B cell (primary cell): ENCODE measurements at regions not wholly inside any gene's neighbourhood (a gene's known extent, or its start where the extent isn't known, plus 50 kb on each side); places are given as distances from the start of the nearest gene placed in this dataset.
"Not testable (repeated sequence)": the region's sequence is repeated elsewhere in the genome, so short reads cannot be mapped to it uniquely, and the experiment has no call there.

Experiments
- ATAC-seq: fragments of 200-7000 bp; cut with Tn5 transposase; one replicate; pipeline ENCODE4 v1.10.0; 2021; ENCODE audit warnings: low read depth, mild to moderate bottlenecking, moderate number of reproducible peaks, moderate library complexity
- CTCF ChIA-PET: fragments of 350-600 bp; sonication (Branson Sonifier 250); formaldehyde crosslinking; loops from one replicate; lab custom pipeline; 2021; ENCODE audit warnings: antibody characterized with exemption, inconsistent platforms; lab: Charles Lee
- POLR2A ChIA-PET: fragments of 350-600 bp; sonication (Branson Sonifier 250); formaldehyde crosslinking; loops from one replicate; lab custom pipeline; 2021; ENCODE audit warnings: antibody characterized with exemption; lab: Charles Lee
- DNase-seq: peaks from one replicate; pipeline ENCODE4 v3.0.0; 2013
- H2AFZ ChIP-seq: 2 replicates; pipeline ENCODE4 v1.6.1; 2012; ENCODE audit warnings: mild to moderate bottlenecking, low read depth, low read length; ENCODE audit not compliant: insufficient read depth, poor library complexity, severe bottlenecking
- H3K27ac ChIP-seq, 2 donors: 1 replicate in 1 of 2; 2 replicates in 1 of 2; pipeline ENCODE4 v1.5.1; 2012 to 2013; ENCODE audit warnings: low read length in 2 of 2, mild to moderate bottlenecking in 2 of 2, moderate library complexity in 1 of 2
- H3K27me3 ChIP-seq, 4 experiments: fragments of 200-600 bp in 1 of 4; sonication (generic) in 1 of 4; replicated peaks in 1 of 4; 1 replicate in 2 of 4; 2 replicates in 2 of 4; pipeline versions ENCODE4 v1.6.1 to v1.7.0; 2013 to 2016; ENCODE audit warnings: low read length in 3 of 4, mild to moderate bottlenecking in 2 of 4, mixed read lengths in 1 of 4, moderate library complexity in 1 of 4; ENCODE audit not compliant: insufficient read depth in 4 of 4, control insufficient read depth in 3 of 4; ENCODE audit errors: control extremely low read depth in 1 of 4
- H3K36me3 ChIP-seq, 2 experiments: replicated peaks in 1 of 2; 1 replicate in 1 of 2; 2 replicates in 1 of 2; pipeline versions ENCODE4 v1.6.1 to v1.7.1; 2013; ENCODE audit warnings: low read length in 1 of 2; ENCODE audit not compliant: insufficient read depth in 2 of 2, control insufficient read depth in 1 of 2; ENCODE audit errors: control extremely low read depth in 1 of 2, extremely low read depth in 1 of 2
- H3K4me1 ChIP-seq, 2 donors: fragments of 200-600 bp in 1 of 2; sonication (generic) in 1 of 2; 1 replicate in 1 of 2; 2 replicates in 1 of 2; pipeline versions ENCODE4 v1.5.1 to v1.6.1; 2013 to 2017; ENCODE audit warnings: low read length in 2 of 2; ENCODE audit not compliant: control insufficient read depth in 2 of 2, insufficient read depth in 2 of 2
- H3K4me2 ChIP-seq: replicated peaks from 2 replicates; pipeline ENCODE3; 2012; ENCODE audit warnings: mild to moderate bottlenecking, low read depth, low read length; ENCODE audit not compliant: poor library complexity, severe bottlenecking
- H3K4me3 ChIP-seq, 5 experiments: fragments of 200-600 bp in 1 of 5; sonication (generic) in 1 of 5; 1 replicate in 3 of 5; 2 replicates in 2 of 5; pipeline versions ENCODE4 v1.5.1 to v1.7.0; 2011 to 2016; ENCODE audit warnings: low read length in 4 of 5, mild to moderate bottlenecking in 4 of 5, low read depth in 2 of 5, control low read depth in 1 of 5, moderate library complexity in 1 of 5; ENCODE audit not compliant: insufficient read depth in 1 of 5; ENCODE audit errors: control extremely low read depth in 1 of 5, extremely low read depth in 1 of 5
- H3K79me2 ChIP-seq: fragments of 200-600 bp; sonication (generic); one replicate; pipeline ENCODE4 v1.6.0; 2016; ENCODE audit warnings: low read length; ENCODE audit not compliant: control insufficient read depth, insufficient read depth
- H3K9ac ChIP-seq: fragments of 200-600 bp; sonication (generic); 2 replicates; pipeline ENCODE4 v1.6.1; 2017; ENCODE audit warnings: mild to moderate bottlenecking, low read length, moderate library complexity
- H3K9me3 ChIP-seq, 3 donors: one replicate each; pipeline versions ENCODE4 v1.6.1 to v1.7.1; 2013; ENCODE audit warnings: low read length in 2 of 3; ENCODE audit not compliant: control insufficient read depth in 2 of 3, insufficient read depth in 1 of 3; ENCODE audit errors: control extremely low read depth in 1 of 3
- H4K20me1 ChIP-seq: 2 replicates; pipeline ENCODE4 v1.6.0; 2012; ENCODE audit warnings: mild to moderate bottlenecking, low read length; ENCODE audit not compliant: insufficient read depth, control insufficient read depth, poor library complexity, severe bottlenecking
- H3K27ac Mint-ChIP-seq: one replicate; pipeline ENCODE4 v1.8.0; 2021; ENCODE audit warnings: mixed read lengths
- H3K27me3 Mint-ChIP-seq: one replicate; pipeline ENCODE4 v1.8.0; 2021; ENCODE audit warnings: mixed read lengths
- H3K4me1 Mint-ChIP-seq: one replicate; pipeline ENCODE4 v1.8.0; 2021; ENCODE audit warnings: mixed read lengths
- H3K4me3 Mint-ChIP-seq: one replicate; pipeline ENCODE4 v1.8.0; 2021; ENCODE audit warnings: mixed read lengths
- H3K9me3 Mint-ChIP-seq: one replicate; pipeline ENCODE4 v1.8.0; 2022; ENCODE audit warnings: mixed read lengths; ENCODE audit not compliant: insufficient read depth
- EZH2 ChIP-seq: IDR thresholded peaks from 2 replicates; pipeline ENCODE4 v1.6.1; 2012; ENCODE audit warnings: borderline replicate concordance, low read depth, mild to moderate bottlenecking, moderate library complexity, low read length; ENCODE audit not compliant: insufficient read depth, poor library complexity, severe bottlenecking
- WGBS: methylation state at CpG from one replicate; pipeline ENCODE4 v1.1.5; 2013; ENCODE audit warnings: missing lambda C conversion rate; ENCODE audit not compliant: insufficient coverage; 5-methylcytosine and 5-hydroxymethylcytosine counted together
- intact Hi-C: fragments of 100-400 bp; cut with micrococcal nuclease; formaldehyde crosslinking; loops from one replicate; pipeline ENCODE4 v1.10.0; 2022
- TF ChIP-seq, protein P1 (sequence below): fragments of 200-600 bp; IDR thresholded peaks from one replicate; pipeline ENCODE4 v1.8.0; 2022; ENCODE audit warnings: antibody characterized with exemption, mild to moderate bottlenecking

GRCh38 chr6:141463237-141463977 is 669.3 kb upstream of the GJE1 start:
- no peak overlapping the region for H3K4me2 ChIP-seq
- H3K9me3 Mint-ChIP-seq, result no peaks in the 10 kb centered on the region
- no peak for ATAC-seq
- H3K9ac ChIP-seq, result no peak overlapping the region
- intact Hi-C loops, result no loop called here
- no peaks in the 10 kb centered on the region for H3K27me3 Mint-ChIP-seq
- H3K4me3 ChIP-seq, result no peak overlapping the region
- H3K4me1 ChIP-seq, result peaks cover 4% of the 10 kb centered on the region in 2 donors
- no peak for DNase-seq
- H3K27ac Mint-ChIP-seq, result no peak overlapping the region
- H3K4me1 Mint-ChIP-seq, result peaks cover 9% of the 10 kb centered on the region
- CTCF ChIA-PET, result interaction anchor here (1.8 kb wide), 1 partner anchor 16 kb away, joined by 6 read pairs; no protein-coding TSS in a partner anchor
- POLR2A ChIA-PET, result no interaction called here
- WGBS, result no CpG with 5 or more reads among the region's 8 CpGs
- H3K79me2 ChIP-seq, result no peaks in the 10 kb centered on the region
- TF ChIP-seq EZH2, result no peak
- TF ChIP-seq, protein P1, sequence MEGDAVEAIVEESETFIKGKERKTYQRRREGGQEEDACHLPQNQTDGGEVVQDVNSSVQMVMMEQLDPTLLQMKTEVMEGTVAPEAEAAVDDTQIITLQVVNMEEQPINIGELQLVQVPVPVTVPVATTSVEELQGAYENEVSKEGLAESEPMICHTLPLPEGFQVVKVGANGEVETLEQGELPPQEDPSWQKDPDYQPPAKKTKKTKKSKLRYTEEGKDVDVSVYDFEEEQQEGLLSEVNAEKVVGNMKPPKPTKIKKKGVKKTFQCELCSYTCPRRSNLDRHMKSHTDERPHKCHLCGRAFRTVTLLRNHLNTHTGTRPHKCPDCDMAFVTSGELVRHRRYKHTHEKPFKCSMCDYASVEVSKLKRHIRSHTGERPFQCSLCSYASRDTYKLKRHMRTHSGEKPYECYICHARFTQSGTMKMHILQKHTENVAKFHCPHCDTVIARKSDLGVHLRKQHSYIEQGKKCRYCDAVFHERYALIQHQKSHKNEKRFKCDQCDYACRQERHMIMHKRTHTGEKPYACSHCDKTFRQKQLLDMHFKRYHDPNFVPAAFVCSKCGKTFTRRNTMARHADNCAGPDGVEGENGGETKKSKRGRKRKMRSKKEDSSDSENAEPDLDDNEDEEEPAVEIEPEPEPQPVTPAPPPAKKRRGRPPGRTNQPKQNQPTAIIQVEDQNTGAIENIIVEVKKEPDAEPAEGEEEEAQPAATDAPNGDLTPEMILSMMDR, result no peak
- no peak overlapping the region for H2AFZ ChIP-seq
- no peak overlapping the region for H3K4me3 Mint-ChIP-seq
- H3K36me3 ChIP-seq, result no peaks in the 10 kb centered on the region
- no peaks in the 10 kb centered on the region for H3K27me3 ChIP-seq
- no peak overlapping the region for H3K27ac ChIP-seq
- H4K20me1 ChIP-seq, result no peaks in the 10 kb centered on the region
- H3K9me3 ChIP-seq, result no peaks in the 10 kb centered on the region

GRCh38 chr6:141460743-141461484 is 671.8 kb upstream of the GJE1 start:
- Histone ChIP-seq H4K20me1 (no peaks in the 10 kb centered on the region), H3K9ac (no peak overlapping the region), H3K4me3 (no peak overlapping the region), H2AFZ (no peak overlapping the region), H3K4me1 (peaks cover 4% of the 10 kb centered on the region in 2 donors), H3K4me2 (no peak overlapping the region), H3K27me3 (no peaks in the 10 kb centered on the region), H3K27ac (no peak overlapping the region), H3K9me3 (no peaks in the 10 kb centered on the region), H3K79me2 (no peaks in the 10 kb centered on the region), H3K36me3 (no peaks in the 10 kb centered on the region)
- intact Hi-C loops, result no loop called here
- no CpG with 5 or more reads among the region's 1 CpG for WGBS
- Mint-ChIP-seq H3K27me3 (no peaks in the 10 kb centered on the region), H3K4me1 (peaks cover 9% of the 10 kb centered on the region), H3K4me3 (no peak overlapping the region), H3K27ac (no peak overlapping the region), H3K9me3 (no peaks in the 10 kb centered on the region)
- POLR2A ChIA-PET, result no interaction called here
- DNase-seq, result no peak
- TF ChIP-seq, protein P1, result no peak
- TF ChIP-seq EZH2, result no peak
- no peak for ATAC-seq
- CTCF ChIA-PET, result no interaction called here

GRCh38 chr6:141460245-141460644 is 672.5 kb upstream of the GJE1 start:
- H3K4me2 ChIP-seq, intact Hi-C loops: not testable (repeated sequence)
- WGBS, result 87% methylated on average over 3 of the region's 5 CpGs

More at GRCh38 chr6:141460245-141460644, 672.5 kb upstream of the GJE1 start:
- H3K4me1 ChIP-seq, H4K20me1 ChIP-seq, ATAC-seq, H3K27me3 ChIP-seq, POLR2A ChIA-PET, CTCF ChIA-PET, H3K9ac ChIP-seq, H3K27ac Mint-ChIP-seq, H3K27ac ChIP-seq, H3K79me2 ChIP-seq, H3K4me1 Mint-ChIP-seq, DNase-seq, H3K4me3 ChIP-seq, H3K9me3 ChIP-seq, H3K9me3 Mint-ChIP-seq, H3K27me3 Mint-ChIP-seq, H3K36me3 ChIP-seq, H2AFZ ChIP-seq, H3K4me3 Mint-ChIP-seq: not testable (repeated sequence)
